ENCODE measurements at regions not wholly inside any gene's neighbourhood (a gene's known extent, or its start where the extent isn't known, plus 50 kb on each side); places are given as distances from the start of the nearest gene placed in this dataset.

DNA sequence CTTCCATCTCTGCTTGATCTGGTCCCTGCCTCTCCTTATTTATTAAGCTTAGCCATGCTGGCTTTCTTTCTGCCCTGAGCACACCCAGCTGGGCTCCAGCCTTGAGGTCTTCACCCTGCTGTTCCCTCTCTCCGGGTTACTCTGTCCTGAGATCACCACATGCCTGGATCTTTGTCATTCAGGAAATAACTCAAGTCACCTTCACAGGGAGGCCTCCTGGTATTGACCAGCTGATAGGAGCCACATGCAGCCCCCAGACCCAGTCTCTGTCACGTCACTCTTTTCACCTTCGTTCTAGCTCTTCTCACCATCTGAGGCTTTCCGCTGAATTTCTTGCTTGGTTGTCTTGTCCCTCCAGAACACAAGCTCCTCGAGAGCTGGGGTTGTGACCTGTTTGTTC lies 114.4 kb downstream of the TSN start:
- Histone ChIP-seq H3K4me2 (ENCODE audit: low read length) (no peak overlapping the region), H3K4me3 (ENCODE audit: low read length) (no peak overlapping the region), H3K9me2 (replicated peaks; ENCODE audit: control insufficient read depth, low read length) (no peaks in the 10 kb centered on the region), H3K9me3 (ENCODE audit: control insufficient read depth, insufficient read depth, low read length) (no peaks in the 10 kb centered on the region), H3F3A (ENCODE audit: control insufficient read depth, insufficient read depth) (no peaks in the 10 kb centered on the region), H4K20me1 (ENCODE audit: control insufficient read depth, insufficient read depth, low read depth, low read length) (no peaks in the 10 kb centered on the region), H3K36me3 (ENCODE audit: control insufficient read depth, low read length) (no peaks in the 10 kb centered on the region), H3K4me1 (ENCODE audit: control insufficient read depth, low read length) (no peaks in the 10 kb centered on the region), H3K79me2 (ENCODE audit: control insufficient read depth, low read length) (no peaks in the 10 kb centered on the region), H3K27ac (ENCODE audit: low read depth, low read length) (no peak overlapping the region), H3K27me3 (ENCODE audit: control insufficient read depth, low read length) (no peaks in the 10 kb centered on the region)
- no peak for TF ChIP-seq EZH2phosphoT487 (IDR thresholded peaks at IDR 0.05; ENCODE audit: borderline replicate concordance, low read length)
- TF ChIP-seq, protein P1, sequence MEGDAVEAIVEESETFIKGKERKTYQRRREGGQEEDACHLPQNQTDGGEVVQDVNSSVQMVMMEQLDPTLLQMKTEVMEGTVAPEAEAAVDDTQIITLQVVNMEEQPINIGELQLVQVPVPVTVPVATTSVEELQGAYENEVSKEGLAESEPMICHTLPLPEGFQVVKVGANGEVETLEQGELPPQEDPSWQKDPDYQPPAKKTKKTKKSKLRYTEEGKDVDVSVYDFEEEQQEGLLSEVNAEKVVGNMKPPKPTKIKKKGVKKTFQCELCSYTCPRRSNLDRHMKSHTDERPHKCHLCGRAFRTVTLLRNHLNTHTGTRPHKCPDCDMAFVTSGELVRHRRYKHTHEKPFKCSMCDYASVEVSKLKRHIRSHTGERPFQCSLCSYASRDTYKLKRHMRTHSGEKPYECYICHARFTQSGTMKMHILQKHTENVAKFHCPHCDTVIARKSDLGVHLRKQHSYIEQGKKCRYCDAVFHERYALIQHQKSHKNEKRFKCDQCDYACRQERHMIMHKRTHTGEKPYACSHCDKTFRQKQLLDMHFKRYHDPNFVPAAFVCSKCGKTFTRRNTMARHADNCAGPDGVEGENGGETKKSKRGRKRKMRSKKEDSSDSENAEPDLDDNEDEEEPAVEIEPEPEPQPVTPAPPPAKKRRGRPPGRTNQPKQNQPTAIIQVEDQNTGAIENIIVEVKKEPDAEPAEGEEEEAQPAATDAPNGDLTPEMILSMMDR (IDR thresholded peaks at IDR 0.05; ENCODE audit: low read depth, low read length, poor library complexity, severe bottlenecking) = no peak

DNA sequence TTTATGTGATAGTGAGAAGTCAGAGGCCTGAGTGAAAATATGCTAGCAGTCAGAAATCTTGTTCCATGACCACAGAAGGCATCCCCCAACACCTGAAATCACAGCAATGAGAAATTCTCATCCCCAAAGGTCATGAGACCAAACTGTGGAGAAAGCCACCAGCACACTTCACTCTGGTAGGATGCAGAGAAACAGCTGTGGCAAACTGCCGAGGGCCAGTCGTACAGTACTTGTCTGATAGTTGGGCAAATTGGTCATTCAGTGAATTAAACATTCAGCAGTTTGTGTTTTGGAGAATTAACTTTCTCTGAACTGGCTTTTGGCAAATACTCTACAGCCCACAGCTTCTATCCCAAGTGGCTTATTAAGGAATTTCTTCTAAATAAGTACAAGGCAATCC lies 117.2 kb downstream of the TSN start:
- no peaks in the 10 kb centered on the region for H3K36me3 ChIP-seq (ENCODE audit: control insufficient read depth, low read length)
- H3K79me2 ChIP-seq (ENCODE audit: control insufficient read depth, low read length) = no peaks in the 10 kb centered on the region
- no peaks in the 10 kb centered on the region for H4K20me1 ChIP-seq (ENCODE audit: control insufficient read depth, insufficient read depth, low read depth, low read length)
- no peaks in the 10 kb centered on the region for H3F3A ChIP-seq (ENCODE audit: control insufficient read depth, insufficient read depth)
- no peaks in the 10 kb centered on the region for H3K27me3 ChIP-seq (ENCODE audit: control insufficient read depth, low read length)
- H3K4me1 ChIP-seq (ENCODE audit: control insufficient read depth, low read length) = no peaks in the 10 kb centered on the region
- no peak for TF ChIP-seq EZH2phosphoT487 (IDR thresholded peaks at IDR 0.05; ENCODE audit: borderline replicate concordance, low read length)
- TF ChIP-seq, protein P1 (IDR thresholded peaks at IDR 0.05; ENCODE audit: low read depth, low read length, poor library complexity, severe bottlenecking) = no peak
- H3K4me2 ChIP-seq (ENCODE audit: low read length) = no peak overlapping the region
- no peaks in the 10 kb centered on the region for H3K9me2 ChIP-seq (replicated peaks; ENCODE audit: control insufficient read depth, low read length)
- no peak overlapping the region for H3K27ac ChIP-seq (ENCODE audit: low read depth, low read length)
- H3K9me3 ChIP-seq (ENCODE audit: control insufficient read depth, insufficient read depth, low read length) = no peaks in the 10 kb centered on the region
- no peak overlapping the region for H3K4me3 ChIP-seq (ENCODE audit: low read length)

DNA sequence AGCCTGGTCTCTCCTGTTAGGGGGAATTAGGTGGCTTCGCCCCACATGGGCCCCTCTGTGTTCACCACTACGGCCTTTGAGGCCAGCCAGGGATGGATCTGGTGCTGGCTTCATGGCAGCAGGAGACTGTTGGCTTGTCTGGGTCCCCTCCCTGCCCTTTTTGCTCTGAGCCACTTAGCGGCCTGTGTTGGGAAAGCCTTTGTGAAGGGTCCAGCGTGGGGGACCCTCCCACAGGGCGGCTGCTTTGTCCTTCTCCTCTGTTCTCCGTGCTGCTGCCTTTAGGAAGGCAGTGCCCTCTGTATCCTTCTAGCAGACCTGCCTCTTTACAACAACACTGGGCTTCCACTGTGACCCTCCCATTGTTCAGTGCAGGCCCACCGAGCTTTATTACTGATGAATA lies 118.4 kb downstream of the TSN start:
- H3K9me2 ChIP-seq (replicated peaks; ENCODE audit: control insufficient read depth, low read length) = no peaks in the 10 kb centered on the region
- H4K20me1 ChIP-seq (ENCODE audit: control insufficient read depth, insufficient read depth, low read depth, low read length) = no peaks in the 10 kb centered on the region
- H3K27ac ChIP-seq (ENCODE audit: low read depth, low read length) = no peak overlapping the region
- no peaks in the 10 kb centered on the region for H3K27me3 ChIP-seq (ENCODE audit: control insufficient read depth, low read length)
- H3K4me1 ChIP-seq (ENCODE audit: control insufficient read depth, low read length) = no peaks in the 10 kb centered on the region
- H3K36me3 ChIP-seq (ENCODE audit: control insufficient read depth, low read length) = no peaks in the 10 kb centered on the region
- H3K4me2 ChIP-seq (ENCODE audit: low read length) = no peak overlapping the region
- no peak overlapping the region for H3K4me3 ChIP-seq (ENCODE audit: low read length)
- H3F3A ChIP-seq (ENCODE audit: control insufficient read depth, insufficient read depth) = no peaks in the 10 kb centered on the region
- H3K9me3 ChIP-seq (ENCODE audit: control insufficient read depth, insufficient read depth, low read length) = no peaks in the 10 kb centered on the region
- no peaks in the 10 kb centered on the region for H3K79me2 ChIP-seq (ENCODE audit: control insufficient read depth, low read length)
- no peak for TF ChIP-seq EZH2phosphoT487 (IDR thresholded peaks at IDR 0.05; ENCODE audit: borderline replicate concordance, low read length)
- TF ChIP-seq, protein P1 (IDR thresholded peaks at IDR 0.05; ENCODE audit: low read depth, low read length, poor library complexity, severe bottlenecking) = no peak
